HEK293T (cell line): ENCODE measurements at regions not wholly inside any gene's neighbourhood (a gene's known extent, or its start where the extent isn't known, plus 50 kb on each side); places are given as distances from the start of the nearest gene placed in this dataset.

Source experiments
- CTCF ChIA-PET: fragments of 350-600 bp; formaldehyde crosslinking; extraction: SDS; loops from one replicate; lab custom pipeline; 2021; ENCODE audit warnings: antibody characterized with exemption, inconsistent platforms; lab: Yijun Ruan, JAX
- POLR2A ChIA-PET: fragments of 350-600 bp; formaldehyde crosslinking; extraction: SDS; loops from one replicate; lab custom pipeline; 2020; ENCODE audit warnings: antibody characterized with exemption, inconsistent platforms; lab: Yijun Ruan, JAX
- DNase-seq: peaks from one replicate; pipeline ENCODE4 v3.0.0; 2012; ENCODE audit warnings: mixed read lengths; ENCODE audit errors: extremely low spot score
- ARNT ChIP-seq: fragments of 450-650 bp; IDR thresholded peaks from 2 replicates; pipeline ENCODE4 v1.6.1; 2017; ENCODE audit warnings: mild to moderate bottlenecking
- BHLHE40 ChIP-seq: fragments of 450-650 bp; IDR thresholded peaks from 2 replicates; pipeline ENCODE4 v1.6.1; 2016; ENCODE audit warnings: mild to moderate bottlenecking, moderate library complexity, borderline replicate concordance
- CTBP1 ChIP-seq: fragments of 450-650 bp; IDR thresholded peaks from 2 replicates; pipeline ENCODE4 v1.6.1; 2016; ENCODE audit warnings: borderline replicate concordance
- ELF4 ChIP-seq: fragments of 450-650 bp; IDR thresholded peaks from 2 replicates; pipeline ENCODE4 v1.6.1; 2017; ENCODE audit warnings: antibody characterized with exemption
- FOXA1 ChIP-seq: fragments of 450-650 bp; IDR thresholded peaks from 2 replicates; pipeline ENCODE4 v1.6.1; 2016; ENCODE audit warnings: mild to moderate bottlenecking
- FOXK2 ChIP-seq: fragments of 450-650 bp; IDR thresholded peaks from 2 replicates; pipeline ENCODE4 v1.6.1; 2016; ENCODE audit warnings: mild to moderate bottlenecking
- FOXM1 ChIP-seq: fragments of 450-650 bp; IDR thresholded peaks from 2 replicates; pipeline ENCODE4 v1.6.1; 2017; ENCODE audit warnings: mild to moderate bottlenecking, borderline replicate concordance
- HDGF ChIP-seq: fragments of 450-650 bp; IDR thresholded peaks from 2 replicates; pipeline ENCODE4 v1.6.1; 2017; ENCODE audit warnings: antibody characterized with exemption, borderline replicate concordance
- L3MBTL2 ChIP-seq: fragments of 450-650 bp; conservative IDR thresholded peaks from 2 replicates; pipeline ENCODE4 v1.6.1; 2016; ENCODE audit warnings: mild to moderate bottlenecking
- LEF1 ChIP-seq: fragments of 450-650 bp; IDR thresholded peaks from 2 replicates; pipeline ENCODE4 v1.6.1; 2017; ENCODE audit warnings: mild to moderate bottlenecking, borderline replicate concordance
- NFRKB ChIP-seq: fragments of 450-650 bp; IDR thresholded peaks from 2 replicates; pipeline ENCODE4 v1.6.1; 2016; ENCODE audit warnings: mild to moderate bottlenecking, moderate library complexity
- SP1 ChIP-seq: fragments of 450-650 bp; IDR thresholded peaks from 2 replicates; pipeline ENCODE4 v1.6.1; 2017
- SUZ12 ChIP-seq: fragments of 450-650 bp; IDR thresholded peaks from 2 replicates; pipeline ENCODE4 v1.6.1; 2016; ENCODE audit warnings: mild to moderate bottlenecking
- TARDBP ChIP-seq: fragments of 450-650 bp; IDR thresholded peaks from 2 replicates; pipeline ENCODE4 v1.6.1; 2016
- ZNF384 ChIP-seq: fragments of 450-650 bp; IDR thresholded peaks from 2 replicates; pipeline ENCODE4 v1.6.1; 2016
- TF ChIP-seq, protein P1 (sequence below): fragments of 450-650 bp; IDR thresholded peaks from 2 replicates; pipeline ENCODE4 v1.6.1; 2016

DNA sequence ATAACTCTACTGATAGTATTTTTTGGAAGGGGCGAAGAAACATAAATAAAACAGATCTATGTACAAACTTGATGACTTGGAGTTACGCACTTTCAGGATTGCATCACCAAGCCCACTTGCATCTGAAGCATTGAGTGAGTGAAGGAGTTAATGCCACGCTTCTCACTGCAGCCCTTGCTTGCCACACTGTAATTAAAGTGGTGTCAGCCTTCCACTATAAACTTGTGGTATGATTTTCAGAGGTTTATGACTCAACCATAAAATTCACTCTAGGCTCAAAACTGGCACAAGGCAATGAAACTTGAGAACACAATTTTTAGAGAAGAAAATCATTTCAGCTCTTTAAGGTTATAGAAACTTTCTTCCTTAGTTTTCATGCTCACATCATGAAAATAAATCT is 93.9 kb upstream of the PRMT6 start:
- no peak for TF ChIP-seq SP1
- TF ChIP-seq FOXA1: no peak
- TF ChIP-seq HDGF: no peak
- no peak for TF ChIP-seq SUZ12
- no peak for TF ChIP-seq ARNT
- TF ChIP-seq ZNF384: no peak
- TF ChIP-seq, protein P1, sequence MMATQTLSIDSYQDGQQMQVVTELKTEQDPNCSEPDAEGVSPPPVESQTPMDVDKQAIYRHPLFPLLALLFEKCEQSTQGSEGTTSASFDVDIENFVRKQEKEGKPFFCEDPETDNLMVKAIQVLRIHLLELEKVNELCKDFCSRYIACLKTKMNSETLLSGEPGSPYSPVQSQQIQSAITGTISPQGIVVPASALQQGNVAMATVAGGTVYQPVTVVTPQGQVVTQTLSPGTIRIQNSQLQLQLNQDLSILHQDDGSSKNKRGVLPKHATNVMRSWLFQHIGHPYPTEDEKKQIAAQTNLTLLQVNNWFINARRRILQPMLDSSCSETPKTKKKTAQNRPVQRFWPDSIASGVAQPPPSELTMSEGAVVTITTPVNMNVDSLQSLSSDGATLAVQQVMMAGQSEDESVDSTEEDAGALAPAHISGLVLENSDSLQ: no peak
- no peak for TF ChIP-seq ELF4
- TF ChIP-seq CTBP1: no peak
- TF ChIP-seq NFRKB: no peak
- TF ChIP-seq FOXK2: no peak
- no peak for TF ChIP-seq LEF1
- TF ChIP-seq L3MBTL2: no peak
- TF ChIP-seq FOXM1: no peak
- TF ChIP-seq BHLHE40: no peak
- TF ChIP-seq TARDBP: no peak
- ChIA-PET CTCF (no interaction called here), POLR2A (no interaction called here)
- no peak for DNase-seq

DNA sequence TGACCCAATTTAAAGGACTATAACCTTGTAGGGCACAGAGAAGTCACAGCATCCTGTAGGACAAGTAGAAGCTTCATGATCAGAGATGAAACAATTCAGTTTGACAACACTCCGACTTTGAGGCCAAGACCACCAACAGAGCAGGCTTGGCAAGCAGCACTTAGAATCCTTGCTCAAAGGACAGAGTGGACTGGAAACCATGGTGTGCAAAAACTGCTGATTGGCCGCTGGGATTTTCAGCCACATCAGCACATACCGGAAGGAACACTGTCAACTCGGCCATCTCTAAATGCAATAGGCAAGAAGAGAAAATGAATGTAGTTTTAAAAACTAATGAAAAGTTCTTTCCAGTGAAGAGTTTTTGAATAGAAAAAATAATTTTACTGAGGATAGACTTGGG is 92.0 kb upstream of the PRMT6 start:
- POLR2A ChIA-PET: no interaction called here
- no peak for DNase-seq
- CTCF ChIA-PET: no interaction called here
- TF ChIP-seq, protein P1: no peak
- no peak for TF ChIP-seq FOXM1
- TF ChIP-seq NFRKB: no peak
- TF ChIP-seq L3MBTL2: no peak
- no peak for TF ChIP-seq ARNT
- TF ChIP-seq CTBP1: no peak
- TF ChIP-seq HDGF: no peak
- no peak for TF ChIP-seq FOXA1
- TF ChIP-seq SUZ12: no peak
- no peak for TF ChIP-seq ZNF384
- TF ChIP-seq FOXK2: no peak
- TF ChIP-seq LEF1: no peak
- TF ChIP-seq ELF4: no peak
- no peak for TF ChIP-seq SP1
- no peak for TF ChIP-seq TARDBP
- no peak for TF ChIP-seq BHLHE40

GRCh38 chr1:106968644-106969043 is 87.8 kb upstream of the PRMT6 start:
- POLR2A ChIA-PET: no interaction called here
- TF ChIP-seq LEF1: no peak
- no peak for TF ChIP-seq CTBP1
- no peak for TF ChIP-seq ELF4
- TF ChIP-seq L3MBTL2: no peak

GRCh38 chr1:106969731-106970130 is 86.7 kb upstream of the PRMT6 start:
- no peak for DNase-seq
- POLR2A ChIA-PET: no interaction called here
- no peak for TF ChIP-seq FOXM1
- CTCF ChIA-PET: no interaction called here

More at GRCh38 chr1:106968644-106969043, 87.8 kb upstream of the PRMT6 start:
- CTCF ChIA-PET: no interaction called here
- no peak for DNase-seq

GRCh38 chr1:106972074-106972473 is 84.4 kb upstream of the PRMT6 start:
- ChIA-PET CTCF (no interaction called here), POLR2A (interaction anchor here (1.2 kb wide), 1 partner anchor 85 kb away, joined by 4 read pairs; the partner anchor contains the start of gene PRMT6)
- TF ChIP-seq FOXK2: no peak
- TF ChIP-seq ELF4: no peak
- TF ChIP-seq TARDBP: no peak
- TF ChIP-seq ARNT: no peak
- no peak for TF ChIP-seq SUZ12
- no peak for TF ChIP-seq SP1
- TF ChIP-seq BHLHE40: no peak
- TF ChIP-seq LEF1: no peak
- TF ChIP-seq NFRKB: no peak
- no peak for TF ChIP-seq L3MBTL2
- TF ChIP-seq HDGF: no peak
- TF ChIP-seq ZNF384: no peak
- DNase-seq: no peak

DNA sequence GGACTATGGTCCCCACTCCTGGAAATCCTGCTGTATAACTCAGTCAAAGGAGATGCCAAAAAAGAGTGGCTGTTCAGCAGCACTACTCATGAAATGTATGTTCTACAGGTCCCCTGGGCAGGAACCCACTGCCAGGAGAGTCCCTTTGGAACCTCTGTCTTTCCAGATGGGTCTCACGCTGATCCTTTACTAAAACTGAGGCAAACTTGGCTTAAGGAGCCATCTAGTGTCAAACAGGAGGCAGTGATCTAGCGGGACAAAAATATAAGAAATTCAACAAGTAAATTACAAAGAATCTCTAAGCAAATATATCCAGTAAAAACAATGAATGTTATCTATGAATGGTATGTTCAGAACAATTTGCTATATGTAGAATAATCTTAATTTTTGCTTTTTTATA is 80.5 kb upstream of the PRMT6 start:
- ChIA-PET POLR2A (no interaction called here), CTCF (no interaction called here)
- DNase-seq: no peak
- TF ChIP-seq NFRKB: no peak
- TF ChIP-seq HDGF: no peak
- no peak for TF ChIP-seq FOXK2
- no peak for TF ChIP-seq BHLHE40
- no peak for TF ChIP-seq ARNT
- no peak for TF ChIP-seq ELF4
- no peak for TF ChIP-seq ZNF384
- no peak for TF ChIP-seq CTBP1
- TF ChIP-seq SP1: no peak
- no peak for TF ChIP-seq L3MBTL2
- TF ChIP-seq TARDBP: no peak
- no peak for TF ChIP-seq FOXA1
- TF ChIP-seq LEF1: no peak
- no peak for TF ChIP-seq SUZ12
- TF ChIP-seq, protein P1: no peak
- no peak for TF ChIP-seq FOXM1
